ENCODE measurements at regions not wholly inside any gene's neighbourhood (a gene's known extent, or its start where the extent isn't known, plus 50 kb on each side); places are given as distances from the start of the nearest gene placed in this dataset.

DNA sequence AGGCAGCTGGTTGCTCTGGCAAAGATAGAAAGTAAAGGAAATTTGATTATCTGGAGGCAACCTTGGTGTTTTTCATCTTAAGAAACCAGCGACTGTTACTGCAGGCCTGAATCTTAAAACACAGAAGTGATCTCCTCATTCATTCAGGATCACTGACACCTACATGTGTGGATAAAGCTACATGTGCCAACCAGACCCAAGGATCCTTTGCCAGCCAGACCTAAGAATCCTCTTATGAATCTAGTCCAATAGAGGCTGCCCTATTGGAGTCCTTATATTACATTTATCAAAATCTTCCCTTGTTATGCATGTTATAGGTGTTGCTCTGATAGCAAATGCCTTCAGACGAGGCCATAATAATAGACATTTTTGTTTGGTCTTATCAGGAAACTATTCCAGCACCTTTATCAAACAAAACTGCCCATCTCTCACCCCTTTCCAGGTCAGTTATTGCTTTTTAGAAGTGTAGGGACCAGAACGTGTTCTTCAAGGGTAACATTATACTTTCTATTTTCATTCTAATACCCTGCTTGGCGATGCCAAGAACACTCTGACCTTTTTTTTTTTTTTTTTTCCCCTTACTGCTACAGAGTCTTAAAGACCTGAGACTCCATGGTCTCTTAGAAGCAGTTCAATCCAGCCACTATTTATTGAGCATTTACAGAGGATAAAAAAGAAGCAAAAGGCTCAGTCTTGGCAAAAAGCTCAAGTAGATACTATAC, 175.5 kb upstream of the PTBP2 start:
- Histone ChIP-seq H3K4me3 (replicated peaks in 1 of 3; ENCODE audit: insufficient read depth in 1 of 3, low read depth in 2 of 3, low read length in 3 of 3) (no peak overlapping the region), H4K20me1 (ENCODE audit: insufficient read depth, low read length) (no peaks in the 10 kb centered on the region), H3K9ac (ENCODE audit: insufficient read depth, low read depth, low read length) (no peak overlapping the region), H3K36me3 (replicated peaks in 1 of 2; ENCODE audit: control insufficient read depth in 1 of 2, insufficient read depth in 2 of 2, low read length in 2 of 2) (no peaks in the 10 kb centered on the region), H3K79me2 (ENCODE audit: insufficient read depth, low read length) (no peaks in the 10 kb centered on the region), H3K27me3 (ENCODE audit: control insufficient read depth in 1 of 2, insufficient read depth in 2 of 2, low read length in 2 of 2) (0 out of 5 replicates have a peak, but pooled peaks cover 0 to 3% of the 10 kb centered on the region in 2 experiments), H3K27ac (ENCODE audit: extremely low read length, insufficient read depth, low read length) (no peak overlapping the region), H3K4me1 (ENCODE audit: insufficient read depth, low read length) (no peaks in the 10 kb centered on the region), H3K9me3 (ENCODE audit: low read length) (no peaks in the 10 kb centered on the region), H2AFZ (ENCODE audit: low read length) (no peak overlapping the region), H3K4me2 (ENCODE audit: low read depth, low read length) (no peak overlapping the region)
- POLR2A ChIA-PET = no interaction called here
- intact Hi-C loops (cut with micrococcal nuclease; ENCODE audit: unreplicated experiment) (no loop called here), in situ Hi-C loops (cut with HindIII; ENCODE audit: extremely low pct_ligation_motif_present, low pct_unique_long_range_greater_than_20kb) (no loop called here)
- TF ChIP-seq XRCC5 (optimal IDR thresholded peaks at IDR 0.05; ENCODE audit: low read length) (no peak), HMGXB4 (CRISPR knock-in tag; IDR thresholded peaks at IDR 0.05; ENCODE audit: borderline replicate concordance in 1 of 2, low read depth in 1 of 2) (no peak), ZNF7 (CRISPR knock-in tag; IDR thresholded peaks at IDR 0.05) (no peak), ELF4 (CRISPR knock-in tag; IDR thresholded peaks at IDR 0.05; ENCODE audit: borderline replicate concordance) (no peak)
- TF ChIP-seq, protein P1, sequence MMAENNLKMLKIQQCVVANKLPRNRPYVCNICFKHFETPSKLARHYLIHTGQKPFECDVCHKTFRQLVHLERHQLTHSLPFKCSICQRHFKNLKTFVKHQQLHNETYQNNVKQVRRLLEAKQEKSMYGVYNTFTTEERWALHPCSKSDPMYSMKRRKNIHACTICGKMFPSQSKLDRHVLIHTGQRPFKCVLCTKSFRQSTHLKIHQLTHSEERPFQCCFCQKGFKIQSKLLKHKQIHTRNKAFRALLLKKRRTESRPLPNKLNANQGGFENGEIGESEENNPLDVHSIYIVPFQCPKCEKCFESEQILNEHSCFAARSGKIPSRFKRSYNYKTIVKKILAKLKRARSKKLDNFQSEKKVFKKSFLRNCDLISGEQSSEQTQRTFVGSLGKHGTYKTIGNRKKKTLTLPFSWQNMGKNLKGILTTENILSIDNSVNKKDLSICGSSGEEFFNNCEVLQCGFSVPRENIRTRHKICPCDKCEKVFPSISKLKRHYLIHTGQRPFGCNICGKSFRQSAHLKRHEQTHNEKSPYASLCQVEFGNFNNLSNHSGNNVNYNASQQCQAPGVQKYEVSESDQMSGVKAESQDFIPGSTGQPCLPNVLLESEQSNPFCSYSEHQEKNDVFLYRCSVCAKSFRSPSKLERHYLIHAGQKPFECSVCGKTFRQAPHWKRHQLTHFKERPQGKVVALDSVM (CRISPR knock-in tag; IDR thresholded peaks at IDR 0.05) = no peak
- ATAC-seq = no peak
- no peak for DNase-seq (ENCODE audit: low spot score)
- CTCF ChIA-PET (ENCODE audit: low intra/inter-chr PET ratio, low total read pairs) = no interaction called here
- no TSS peak for BruUV-seq (replicated peaks)
- 9% methylated on average over 4 of the region's 4 CpGs for WGBS (ENCODE audit: low lambda C conversion rate)
- FAIRE-seq = no peak
